ENCODE measurements at regions not wholly inside any gene's neighbourhood (a gene's known extent, or its start where the extent isn't known, plus 50 kb on each side); places are given as distances from the start of the nearest gene placed in this dataset.

GRCh38 chr12:67420506-67420905 lies 151.3 kb downstream of the CAND1 start:
- H3K9me2 ChIP-seq (replicated peaks; ENCODE audit: control insufficient read depth, low read length): no peaks in the 10 kb centered on the region
- H3K27ac ChIP-seq (ENCODE audit: low read depth, low read length): no peak overlapping the region
- no peaks in the 10 kb centered on the region for H3K27me3 ChIP-seq (ENCODE audit: control insufficient read depth, low read length)
- no peak overlapping the region for H3K4me2 ChIP-seq (ENCODE audit: low read length)
- H3K36me3 ChIP-seq (ENCODE audit: control insufficient read depth, low read length): no peaks in the 10 kb centered on the region
- no peaks in the 10 kb centered on the region for H4K20me1 ChIP-seq (ENCODE audit: control insufficient read depth, insufficient read depth, low read depth, low read length)
- no peaks in the 10 kb centered on the region for H3K79me2 ChIP-seq (ENCODE audit: control insufficient read depth, low read length)
- no peaks in the 10 kb centered on the region for H3F3A ChIP-seq (ENCODE audit: control insufficient read depth, insufficient read depth)
- TF ChIP-seq EZH2phosphoT487 (IDR thresholded peaks at IDR 0.05; ENCODE audit: borderline replicate concordance, low read length): no peak
- TF ChIP-seq CTCF (IDR thresholded peaks at IDR 0.05; ENCODE audit: low read depth, low read length, poor library complexity, severe bottlenecking): no peak
- H3K4me1 ChIP-seq (ENCODE audit: control insufficient read depth, low read length): no peaks in the 10 kb centered on the region
- H3K4me3 ChIP-seq (ENCODE audit: low read length): no peak overlapping the region
- no peaks in the 10 kb centered on the region for H3K9me3 ChIP-seq (ENCODE audit: control insufficient read depth, insufficient read depth, low read length)

GRCh38 chr12:67422081-67422480 lies 152.9 kb downstream of the CAND1 start:
- Histone ChIP-seq H3F3A (ENCODE audit: control insufficient read depth, insufficient read depth) (no peaks in the 10 kb centered on the region), H4K20me1 (ENCODE audit: control insufficient read depth, insufficient read depth, low read depth, low read length) (no peaks in the 10 kb centered on the region)
- no peak for TF ChIP-seq CTCF (IDR thresholded peaks at IDR 0.05; ENCODE audit: low read depth, low read length, poor library complexity, severe bottlenecking)
- no peak for TF ChIP-seq EZH2phosphoT487 (IDR thresholded peaks at IDR 0.05; ENCODE audit: borderline replicate concordance, low read length)

GRCh38 chr12:67424784-67425183 lies 155.6 kb downstream of the CAND1 start:
- Histone ChIP-seq H3K4me3 (ENCODE audit: low read length) (no peak overlapping the region), H3K27me3 (ENCODE audit: control insufficient read depth, low read length) (no peaks in the 10 kb centered on the region), H4K20me1 (ENCODE audit: control insufficient read depth, insufficient read depth, low read depth, low read length) (no peaks in the 10 kb centered on the region), H3K4me2 (ENCODE audit: low read length) (no peak overlapping the region), H3K9me2 (replicated peaks; ENCODE audit: control insufficient read depth, low read length) (no peaks in the 10 kb centered on the region), H3K9me3 (ENCODE audit: control insufficient read depth, insufficient read depth, low read length) (no peaks in the 10 kb centered on the region), H3K4me1 (ENCODE audit: control insufficient read depth, low read length) (no peaks in the 10 kb centered on the region), H3K36me3 (ENCODE audit: control insufficient read depth, low read length) (no peaks in the 10 kb centered on the region), H3K79me2 (ENCODE audit: control insufficient read depth, low read length) (no peaks in the 10 kb centered on the region), H3K27ac (ENCODE audit: low read depth, low read length) (no peak overlapping the region), H3F3A (ENCODE audit: control insufficient read depth, insufficient read depth) (no peaks in the 10 kb centered on the region)
- no peak for TF ChIP-seq EZH2phosphoT487 (IDR thresholded peaks at IDR 0.05; ENCODE audit: borderline replicate concordance, low read length)
- no peak for TF ChIP-seq CTCF (IDR thresholded peaks at IDR 0.05; ENCODE audit: low read depth, low read length, poor library complexity, severe bottlenecking)

More at GRCh38 chr12:67422081-67422480, 152.9 kb downstream of the CAND1 start:
- Histone ChIP-seq H3K9me3 (ENCODE audit: control insufficient read depth, insufficient read depth, low read length) (no peaks in the 10 kb centered on the region), H3K36me3 (ENCODE audit: control insufficient read depth, low read length) (no peaks in the 10 kb centered on the region), H3K27ac (ENCODE audit: low read depth, low read length) (no peak overlapping the region), H3K4me3 (ENCODE audit: low read length) (no peak overlapping the region), H3K27me3 (ENCODE audit: control insufficient read depth, low read length) (no peaks in the 10 kb centered on the region), H3K4me1 (ENCODE audit: control insufficient read depth, low read length) (no peaks in the 10 kb centered on the region), H3K4me2 (ENCODE audit: low read length) (no peak overlapping the region), H3K9me2 (replicated peaks; ENCODE audit: control insufficient read depth, low read length) (no peaks in the 10 kb centered on the region), H3K79me2 (ENCODE audit: control insufficient read depth, low read length) (no peaks in the 10 kb centered on the region)

GRCh38 chr12:67425394-67425793 lies 156.2 kb downstream of the CAND1 start:
- no peaks in the 10 kb centered on the region for H3K9me2 ChIP-seq (replicated peaks; ENCODE audit: control insufficient read depth, low read length)
- no peak overlapping the region for H3K4me3 ChIP-seq (ENCODE audit: low read length)
- no peaks in the 10 kb centered on the region for H4K20me1 ChIP-seq (ENCODE audit: control insufficient read depth, insufficient read depth, low read depth, low read length)
- no peaks in the 10 kb centered on the region for H3K79me2 ChIP-seq (ENCODE audit: control insufficient read depth, low read length)
- H3F3A ChIP-seq (ENCODE audit: control insufficient read depth, insufficient read depth): no peaks in the 10 kb centered on the region
- H3K9me3 ChIP-seq (ENCODE audit: control insufficient read depth, insufficient read depth, low read length): no peaks in the 10 kb centered on the region
- TF ChIP-seq EZH2phosphoT487 (IDR thresholded peaks at IDR 0.05; ENCODE audit: borderline replicate concordance, low read length): no peak
- TF ChIP-seq CTCF (IDR thresholded peaks at IDR 0.05; ENCODE audit: low read depth, low read length, poor library complexity, severe bottlenecking): no peak
- H3K27me3 ChIP-seq (ENCODE audit: control insufficient read depth, low read length): no peaks in the 10 kb centered on the region
- no peak overlapping the region for H3K27ac ChIP-seq (ENCODE audit: low read depth, low read length)
- no peak overlapping the region for H3K4me2 ChIP-seq (ENCODE audit: low read length)
- no peaks in the 10 kb centered on the region for H3K36me3 ChIP-seq (ENCODE audit: control insufficient read depth, low read length)
- no peaks in the 10 kb centered on the region for H3K4me1 ChIP-seq (ENCODE audit: control insufficient read depth, low read length)
